Neural progenitor cell (in vitro differentiated cells): ENCODE measurements at regions not wholly inside any gene's neighbourhood (a gene's known extent, or its start where the extent isn't known, plus 50 kb on each side); places are given as distances from the start of the nearest gene placed in this dataset.

Source experiments
- DNase-seq: peaks from one replicate; pipeline ENCODE4 v3.0.0-alpha.2; 2016; ENCODE audit warnings: low spot score
- H2AFZ ChIP-seq: fragments of 200-600 bp; sonication (generic); replicated peaks from 2 replicates; pipeline ENCODE4 v1.6.1; 2016; ENCODE audit warnings: antibody characterized with exemption
- H3F3A ChIP-seq: fragments of 200-600 bp; sonication (generic); 2 replicates; pipeline ENCODE4 v1.6.1; 2016; ENCODE audit warnings: antibody characterized with exemption, low read depth
- H3K27ac ChIP-seq: fragments of 200-600 bp; sonication (generic); 2 replicates; pipeline ENCODE4 v1.5.1; 2016; ENCODE audit warnings: mild to moderate bottlenecking
- H3K27me3 ChIP-seq: fragments of 200-600 bp; sonication (generic); 2 replicates; pipeline ENCODE4 v1.6.1; 2016; ENCODE audit warnings: mild to moderate bottlenecking, moderate library complexity
- H3K36me3 ChIP-seq: fragments of 200-600 bp; sonication (generic); 2 replicates; pipeline ENCODE4 v1.5.1; 2016
- H3K4me1 ChIP-seq: fragments of 200-600 bp; sonication (generic); 2 replicates; pipeline ENCODE4 v1.6.1; 2016; ENCODE audit warnings: mixed run types
- H3K4me2 ChIP-seq: fragments of 200-600 bp; sonication (generic); 2 replicates; pipeline ENCODE4 v1.6.1; 2016
- H3K4me3 ChIP-seq: fragments of 200-600 bp; sonication (generic); 2 replicates; pipeline ENCODE4 v1.5.1; 2016
- H3K79me2 ChIP-seq: fragments of 200-600 bp; sonication (generic); 2 replicates; pipeline ENCODE4 v1.6.1; 2016; ENCODE audit warnings: low read depth
- H3K9ac ChIP-seq: fragments of 200-600 bp; sonication (generic); 2 replicates; pipeline ENCODE4 v1.6.1; 2016
- H3K9me3 ChIP-seq: fragments of 200-600 bp; sonication (generic); 2 replicates; pipeline ENCODE4 v1.5.1; 2016; ENCODE audit warnings: low read depth
- H4K20me1 ChIP-seq: fragments of 200-600 bp; sonication (generic); 2 replicates; pipeline ENCODE4 v1.6.1; 2016; ENCODE audit warnings: low read depth
- H3K27ac Mint-ChIP-seq: 3 replicates; pipeline ENCODE4 v1.8.0; 2021; ENCODE audit warnings: mixed read lengths
- H3K27me3 Mint-ChIP-seq: 2 replicates; pipeline ENCODE4 v1.8.0; 2022; ENCODE audit warnings: low read depth, mild to moderate bottlenecking, inconsistent platforms, moderate library complexity, mixed read lengths; ENCODE audit not compliant: insufficient read depth
- H3K36me3 Mint-ChIP-seq: 3 replicates; pipeline ENCODE4 v1.8.0; 2021; ENCODE audit warnings: mixed read lengths
- H3K4me1 Mint-ChIP-seq: 3 replicates; pipeline ENCODE4 v1.8.0; 2021; ENCODE audit warnings: mixed read lengths
- H3K4me3 Mint-ChIP-seq: 3 replicates; pipeline ENCODE4 v1.8.0; 2021; ENCODE audit warnings: mild to moderate bottlenecking, moderate library complexity, mixed read lengths
- H3K9me3 Mint-ChIP-seq: 3 replicates; pipeline ENCODE4 v1.8.0; 2020; ENCODE audit warnings: mixed read lengths
- CTCF ChIP-seq: fragments of 200-600 bp; sonication (generic); IDR thresholded peaks from 2 replicates; pipeline ENCODE4 v1.5.1; 2017; ENCODE audit warnings: antibody characterized with exemption, mild to moderate bottlenecking
- EZH2 ChIP-seq: fragments of 200-600 bp; sonication (generic); IDR thresholded peaks from 2 replicates; pipeline ENCODE4 v1.6.1; 2017; ENCODE audit warnings: antibody characterized with exemption, mild to moderate bottlenecking, moderate library complexity
- EZH2phosphoT487 ChIP-seq: fragments of 200-600 bp; sonication (generic); IDR thresholded peaks from 2 replicates; pipeline ENCODE4 v1.6.1; 2017; ENCODE audit warnings: antibody characterized with exemption

GRCh38 chr15:96551722-96552121, 221.2 kb downstream of the NR2F2 start:
- Mint-ChIP-seq H3K27me3 (peaks cover 23% of the 10 kb centered on the region), H3K4me1 (peaks cover 17% of the 10 kb centered on the region), H3K36me3 (no peaks in the 10 kb centered on the region), H3K9me3 (no peaks in the 10 kb centered on the region), H3K4me3 (no peak overlapping the region), H3K27ac (no peak overlapping the region)
- no peaks in the 10 kb centered on the region for H3F3A ChIP-seq
- H3K4me2 ChIP-seq: no peak overlapping the region
- H3K27me3 ChIP-seq: no peaks in the 10 kb centered on the region
- no peak overlapping the region for H3K27ac ChIP-seq
- no peaks in the 10 kb centered on the region for H3K36me3 ChIP-seq
- no peaks in the 10 kb centered on the region for H3K79me2 ChIP-seq
- H3K9me3 ChIP-seq: no peaks in the 10 kb centered on the region
- no peaks in the 10 kb centered on the region for H3K4me1 ChIP-seq
- H3K9ac ChIP-seq: no peak overlapping the region
- H2AFZ ChIP-seq: no peak overlapping the region
- DNase-seq: no peak
- no peaks in the 10 kb centered on the region for H4K20me1 ChIP-seq
- no peak overlapping the region for H3K4me3 ChIP-seq
- TF ChIP-seq CTCF (no peak), EZH2phosphoT487 (no peak), EZH2 (no peak)

- no peak overlapping the region for H3K4me3 ChIP-seq
- no peak for DNase-seq
- TF ChIP-seq EZH2phosphoT487: no peak
- TF ChIP-seq CTCF: no peak
- no peak for TF ChIP-seq EZH2
Observed at GRCh38 chr15:96553006-96553405, 222.5 kb downstream of the NR2F2 start.

GRCh38 chr15:96553451-96553850, 223.0 kb downstream of the NR2F2 start:
- Histone ChIP-seq H3K27ac (no peak overlapping the region), H3K4me2 (no peak overlapping the region), H4K20me1 (no peaks in the 10 kb centered on the region), H3K9me3 (no peaks in the 10 kb centered on the region), H3F3A (no peaks in the 10 kb centered on the region), H3K9ac (no peak overlapping the region), H3K4me3 (no peak overlapping the region), H3K4me1 (no peaks in the 10 kb centered on the region), H3K79me2 (no peaks in the 10 kb centered on the region), H2AFZ (no peak overlapping the region), H3K27me3 (no peaks in the 10 kb centered on the region), H3K36me3 (no peaks in the 10 kb centered on the region)
- Mint-ChIP-seq H3K27me3 (peaks cover 16% of the 10 kb centered on the region), H3K36me3 (no peaks in the 10 kb centered on the region), H3K27ac (no peak overlapping the region), H3K4me3 (no peak overlapping the region), H3K9me3 (no peaks in the 10 kb centered on the region), H3K4me1 (peaks cover 14% of the 10 kb centered on the region)
- no peak for TF ChIP-seq CTCF
- DNase-seq: no peak

More at GRCh38 chr15:96553006-96553405, 222.5 kb downstream of the NR2F2 start:
- Histone ChIP-seq H3F3A (no peaks in the 10 kb centered on the region), H3K79me2 (no peaks in the 10 kb centered on the region), H3K4me2 (no peak overlapping the region), H3K27me3 (no peaks in the 10 kb centered on the region), H4K20me1 (no peaks in the 10 kb centered on the region), H2AFZ (no peak overlapping the region), H3K9ac (no peak overlapping the region), H3K4me1 (no peaks in the 10 kb centered on the region), H3K9me3 (no peaks in the 10 kb centered on the region), H3K27ac (no peak overlapping the region), H3K36me3 (no peaks in the 10 kb centered on the region)
- Mint-ChIP-seq H3K4me3 (no peak overlapping the region), H3K4me1 (peaks cover 17% of the 10 kb centered on the region), H3K36me3 (no peaks in the 10 kb centered on the region), H3K27ac (no peak overlapping the region), H3K9me3 (no peaks in the 10 kb centered on the region), H3K27me3 (peaks cover 20% of the 10 kb centered on the region)

- Histone ChIP-seq H3K4me1 (no peaks in the 10 kb centered on the region), H3K36me3 (no peaks in the 10 kb centered on the region), H3K27me3 (no peaks in the 10 kb centered on the region), H3K4me2 (no peak overlapping the region), H3F3A (no peaks in the 10 kb centered on the region), H3K79me2 (no peaks in the 10 kb centered on the region), H2AFZ (no peak overlapping the region), H3K9me3 (no peaks in the 10 kb centered on the region), H3K4me3 (no peak overlapping the region), H3K27ac (no peak overlapping the region), H4K20me1 (no peaks in the 10 kb centered on the region), H3K9ac (no peak overlapping the region)
- no peak for TF ChIP-seq CTCF
- no peak for TF ChIP-seq EZH2
- TF ChIP-seq EZH2phosphoT487: no peak
- no peaks in the 10 kb centered on the region for H3K36me3 Mint-ChIP-seq
- H3K4me1 Mint-ChIP-seq: peaks cover 9% of the 10 kb centered on the region
- H3K27me3 Mint-ChIP-seq: peaks cover 14% of the 10 kb centered on the region
- DNase-seq: no peak
- H3K4me3 Mint-ChIP-seq: no peak overlapping the region
- H3K9me3 Mint-ChIP-seq: no peaks in the 10 kb centered on the region
- no peak overlapping the region for H3K27ac Mint-ChIP-seq
Observed at GRCh38 chr15:96553931-96554330, 223.4 kb downstream of the NR2F2 start.
